ENCODE measurements at regions not wholly inside any gene's neighbourhood (a gene's known extent, or its start where the extent isn't known, plus 50 kb on each side); places are given as distances from the start of the nearest gene placed in this dataset.

GRCh38 chr7:398888-399287, 108.9 kb downstream of the FOXL3 start:
- intact Hi-C loops (cut with DNase I; ENCODE audit: low total_unique reads): no loop called here
- TF ChIP-seq POLR2A (IDR thresholded peaks at IDR 0.05): no peak
- TF ChIP-seq CTCF (IDR thresholded peaks at IDR 0.05): no peak
- no peak for DNase-seq
- no peaks in the 10 kb centered on the region for H3K27me3 ChIP-seq
- H3K27ac ChIP-seq: no peak overlapping the region
- H3K4me1 ChIP-seq: no peaks in the 10 kb centered on the region
- no peaks in the 10 kb centered on the region for H3K36me3 ChIP-seq (ENCODE audit: low read depth, missing control alignments)
- H3K9me3 ChIP-seq: no peaks in the 10 kb centered on the region
- WGBS, 2 donors: 90 to 92% methylated on average over 2 of the region's 2 CpGs
- H3K4me3 ChIP-seq: no peak overlapping the region

GRCh38 chr7:400901-401485, 111.0 kb downstream of the FOXL3 start:
- H3K27ac ChIP-seq: no peak overlapping the region
- H3K4me1 ChIP-seq: no peaks in the 10 kb centered on the region
- DNase-seq: no peak
- WGBS, 2 donors: 88 to 91% methylated on average over 8 to 9 of the region's 9 CpGs
- no peak overlapping the region for H3K4me3 ChIP-seq
- no peak for TF ChIP-seq CTCF (IDR thresholded peaks at IDR 0.05)
- no peak for TF ChIP-seq POLR2A (IDR thresholded peaks at IDR 0.05)
- no peaks in the 10 kb centered on the region for H3K36me3 ChIP-seq (ENCODE audit: low read depth, missing control alignments)
- H3K9me3 ChIP-seq: no peaks in the 10 kb centered on the region
- no peaks in the 10 kb centered on the region for H3K27me3 ChIP-seq
- intact Hi-C loops (cut with DNase I; ENCODE audit: low total_unique reads): no loop called here

- Histone ChIP-seq H3K27ac (no peak overlapping the region), H3K4me1 (no peaks in the 10 kb centered on the region), H3K9me3 (no peaks in the 10 kb centered on the region), H3K4me3 (no peak overlapping the region), H3K36me3 (ENCODE audit: low read depth, missing control alignments) (no peaks in the 10 kb centered on the region), H3K27me3 (no peaks in the 10 kb centered on the region)
- 94 to 96% methylated on average over 10 to 11 of the region's 11 CpGs for WGBS, 2 donors
- no peak for DNase-seq
- TF ChIP-seq POLR2A (IDR thresholded peaks at IDR 0.05) (no peak), CTCF (IDR thresholded peaks at IDR 0.05) (no peak)
- intact Hi-C loops (cut with DNase I; ENCODE audit: low total_unique reads): no loop called here
Observed at GRCh38 chr7:401495-401894, 111.5 kb downstream of the FOXL3 start.

GRCh38 chr7:404812-405488, 114.7 kb downstream of the PDGFA start:
- TF ChIP-seq CTCF (IDR thresholded peaks at IDR 0.05) (no peak), POLR2A (IDR thresholded peaks at IDR 0.05) (no peak)
- H3K4me3 ChIP-seq: no peak overlapping the region
- intact Hi-C loops (cut with DNase I; ENCODE audit: low total_unique reads): no loop called here
- 90 to 91% methylated on average over 18 of the region's 18 CpGs for WGBS, 2 donors
- H3K27ac ChIP-seq: no peak overlapping the region
- no peaks in the 10 kb centered on the region for H3K9me3 ChIP-seq
- DNase-seq: no peak
- H3K27me3 ChIP-seq: no peaks in the 10 kb centered on the region
- H3K36me3 ChIP-seq (ENCODE audit: low read depth, missing control alignments): no peaks in the 10 kb centered on the region
- no peaks in the 10 kb centered on the region for H3K4me1 ChIP-seq
